DMS153 treated with DMSO at 0.1 percent for 48 hours (cell line): ENCODE measurements at regions not wholly inside any gene's neighbourhood (a gene's known extent, or its start where the extent isn't known, plus 50 kb on each side); places are given as distances from the start of the nearest gene placed in this dataset.

Experiments
- DNase-seq: peaks from one replicate; lab custom pipeline; 2025; ENCODE audit not compliant: unreplicated experiment; lab: John Stamatoyannopoulos, UW

DNA sequence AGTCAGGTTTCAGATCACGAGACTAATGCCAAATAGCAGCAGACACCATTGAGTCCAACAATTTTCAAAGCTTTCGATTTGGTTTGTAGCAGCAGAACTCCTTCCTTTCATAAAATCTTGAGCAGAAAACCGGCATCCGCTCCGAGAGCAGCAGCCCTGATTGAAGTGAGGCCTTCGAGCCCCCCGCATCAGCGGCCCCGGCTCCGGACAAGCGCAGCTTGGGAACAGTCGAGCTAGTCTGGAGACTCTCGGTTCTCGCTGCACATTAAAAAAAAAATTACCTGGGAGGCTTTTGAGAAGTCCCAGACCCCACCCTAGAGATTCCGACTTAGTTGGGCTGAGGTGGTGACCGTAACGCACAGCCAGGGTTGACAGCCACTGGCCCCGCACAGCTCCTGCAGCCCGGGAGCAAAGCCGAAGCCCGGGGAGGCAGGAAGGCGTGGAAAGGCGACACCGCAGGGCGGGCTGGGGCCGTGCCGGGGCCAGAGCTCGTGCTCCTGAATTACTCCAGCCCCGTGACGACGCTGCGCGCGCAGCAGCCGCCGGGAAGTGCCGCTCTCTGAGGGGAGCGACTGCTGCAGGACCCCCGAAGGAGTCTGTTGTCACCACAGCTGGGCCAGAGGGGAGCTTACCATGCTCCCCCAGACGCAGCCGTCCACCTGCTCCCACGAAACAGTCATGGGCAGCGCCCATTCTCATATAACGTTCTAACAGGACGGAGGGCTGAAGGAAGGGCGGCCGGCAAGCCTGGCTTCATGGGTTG is 57.8 kb downstream of the SPATA19 start:
- DNase-seq = no peak

- DNase-seq = no peak
Measured at GRCh38 chr11:133785795-133786340, 59.4 kb downstream of the SPATA19 start.

DNA sequence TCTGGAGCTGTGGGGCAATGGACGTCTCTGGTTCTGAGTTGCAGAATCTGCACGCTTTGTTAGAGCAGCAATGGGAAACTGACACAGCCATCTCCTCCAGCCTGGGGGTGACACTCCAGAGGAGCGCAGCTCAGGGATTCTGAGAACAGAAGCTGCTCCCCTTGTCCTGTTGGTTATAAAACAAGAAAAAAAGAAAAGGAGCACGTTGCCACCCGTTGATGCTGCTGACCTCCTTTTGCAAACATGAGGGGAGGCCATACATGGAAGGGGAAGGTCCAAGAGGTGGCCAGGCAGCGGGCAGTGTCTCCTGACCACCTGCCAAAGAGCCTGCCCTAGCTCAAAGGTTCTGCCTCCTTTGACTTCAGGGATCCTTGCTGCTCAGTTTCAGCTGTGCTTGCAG is 61.0 kb downstream of the SPATA19 start:
- DNase-seq = no peak

DNA sequence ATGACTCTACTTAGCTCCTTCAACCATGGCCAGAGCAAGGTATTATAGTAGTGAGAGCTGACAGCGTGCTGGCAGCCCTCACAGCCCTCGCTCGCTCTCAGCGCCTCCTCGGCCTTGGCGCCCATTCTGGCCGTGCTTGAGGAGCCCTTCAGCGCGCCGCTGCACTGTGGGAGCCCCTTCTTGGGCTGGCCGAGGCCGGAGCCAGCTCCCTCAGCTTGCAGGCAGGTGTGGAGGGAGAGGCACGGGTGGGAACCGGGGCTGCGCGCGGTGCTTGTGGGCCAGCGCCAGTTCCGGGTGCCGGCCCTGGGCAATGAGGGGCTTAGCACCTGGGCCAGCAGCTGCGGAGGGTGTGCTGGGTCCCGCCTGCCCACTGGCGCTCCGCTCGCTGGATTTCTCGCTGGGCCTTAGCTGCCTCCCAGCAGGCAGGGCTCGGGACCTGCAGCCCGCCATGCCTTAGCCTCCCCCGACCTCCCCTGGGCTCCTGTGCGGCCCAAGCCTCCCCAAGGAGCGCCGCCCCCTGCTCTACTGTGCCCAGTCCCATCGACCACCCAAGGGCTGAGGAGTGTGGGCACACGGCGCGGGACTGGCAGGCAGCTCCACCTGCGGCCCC is 63.1 kb downstream of the SPATA19 start:
- DNase-seq = no peak

DNA sequence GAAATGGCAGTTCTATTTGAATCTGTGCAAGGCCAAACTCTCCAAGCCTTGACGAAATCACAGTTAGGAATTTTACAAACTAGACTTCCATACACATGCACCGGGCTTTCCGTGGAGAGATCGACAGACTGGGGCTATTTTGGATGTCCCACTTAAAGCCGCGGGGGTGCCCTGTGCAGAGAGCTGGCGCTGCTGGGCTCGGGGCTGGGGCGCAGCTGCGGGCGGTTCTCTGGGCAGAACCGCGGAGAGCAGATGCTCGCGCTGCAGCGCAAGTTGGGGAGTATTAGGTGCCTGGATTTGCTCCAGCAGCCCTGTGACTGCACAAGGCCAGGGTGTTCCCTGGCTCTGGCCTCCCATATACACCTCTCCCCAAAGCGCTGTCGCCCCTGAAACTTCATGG is 67.2 kb downstream of the SPATA19 start:
- DNase-seq = no peak

DNA sequence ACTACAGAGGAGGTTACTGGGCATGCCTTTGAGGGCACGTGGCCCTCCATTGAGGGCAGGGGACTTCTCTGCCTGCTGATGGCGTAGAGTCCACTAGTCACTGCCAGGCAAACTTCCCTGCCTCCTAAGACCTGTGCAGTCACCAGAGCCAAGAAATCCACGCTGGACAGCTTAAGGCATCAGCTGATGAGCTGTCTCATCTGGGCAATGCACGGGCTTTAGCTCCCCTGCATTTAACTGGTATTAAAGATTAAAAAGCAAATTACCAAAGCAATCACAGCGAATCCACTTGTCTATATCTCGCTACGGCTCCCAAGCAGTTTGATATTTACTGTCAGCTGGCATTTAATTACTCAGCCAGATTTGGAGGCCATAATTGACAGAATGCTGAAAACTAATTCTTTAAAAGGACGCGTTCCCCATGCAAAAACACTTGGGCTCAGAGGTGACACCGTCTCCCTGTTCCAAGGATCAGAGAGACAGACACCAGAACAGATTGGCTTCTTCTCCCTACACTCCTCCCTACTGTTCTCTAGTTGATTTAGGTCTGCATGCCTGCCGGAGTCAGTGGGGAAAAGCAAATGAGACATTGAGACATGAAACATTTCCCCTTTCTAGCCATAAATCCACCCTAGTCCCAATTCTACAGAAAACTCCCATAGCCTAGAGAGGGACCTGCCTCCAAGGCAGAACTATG is 68.5 kb downstream of the SPATA19 start:
- DNase-seq = no peak

- no peak for DNase-seq
Measured at GRCh38 chr11:133762538-133762937, 82.8 kb downstream of the SPATA19 start.

DNA sequence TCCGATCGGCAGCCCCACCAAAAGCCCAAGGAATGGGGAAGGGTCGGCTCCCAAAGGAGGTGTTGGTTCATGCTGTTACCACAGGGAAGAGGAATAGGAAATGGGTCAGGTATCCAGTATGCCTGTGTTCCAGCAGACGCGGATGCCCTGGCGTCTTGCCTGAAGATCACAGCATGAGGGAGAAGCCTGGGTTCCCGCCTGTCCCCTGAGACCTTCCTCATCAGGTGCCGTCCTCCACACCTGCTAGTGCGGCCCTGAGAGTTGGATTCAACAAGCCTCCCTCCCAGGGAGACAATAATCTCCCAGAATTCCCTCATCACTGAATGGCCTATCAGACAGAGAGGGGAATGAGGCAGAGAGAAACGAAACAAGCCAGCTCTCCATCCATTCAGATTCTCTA is 92.2 kb downstream of the SPATA19 start:
- peak; percentile 7 for DNase-seq

DNA sequence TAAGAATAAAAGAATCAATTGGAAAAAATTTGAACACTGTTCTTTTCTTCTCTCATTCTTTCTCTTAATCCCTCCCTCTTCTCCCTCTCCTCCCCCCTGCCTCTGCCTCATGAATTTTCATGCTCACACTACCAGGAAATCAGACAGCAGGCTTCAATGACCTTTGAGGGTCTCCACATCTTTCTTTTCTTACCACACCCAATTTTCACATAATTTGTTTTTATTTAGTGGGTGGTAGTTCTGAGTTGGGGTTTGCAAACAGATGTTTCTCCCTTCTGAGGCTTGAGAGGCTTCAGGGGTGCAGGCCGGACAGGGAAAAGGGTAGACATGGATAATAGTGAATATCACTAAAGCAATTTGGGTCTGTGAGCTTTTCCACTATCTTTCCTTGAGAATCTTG is 95.5 kb downstream of the SPATA19 start:
- no peak for DNase-seq

GRCh38 chr11:133747409-133747808 is 97.9 kb downstream of the SPATA19 start:
- DNase-seq = no peak

DNA sequence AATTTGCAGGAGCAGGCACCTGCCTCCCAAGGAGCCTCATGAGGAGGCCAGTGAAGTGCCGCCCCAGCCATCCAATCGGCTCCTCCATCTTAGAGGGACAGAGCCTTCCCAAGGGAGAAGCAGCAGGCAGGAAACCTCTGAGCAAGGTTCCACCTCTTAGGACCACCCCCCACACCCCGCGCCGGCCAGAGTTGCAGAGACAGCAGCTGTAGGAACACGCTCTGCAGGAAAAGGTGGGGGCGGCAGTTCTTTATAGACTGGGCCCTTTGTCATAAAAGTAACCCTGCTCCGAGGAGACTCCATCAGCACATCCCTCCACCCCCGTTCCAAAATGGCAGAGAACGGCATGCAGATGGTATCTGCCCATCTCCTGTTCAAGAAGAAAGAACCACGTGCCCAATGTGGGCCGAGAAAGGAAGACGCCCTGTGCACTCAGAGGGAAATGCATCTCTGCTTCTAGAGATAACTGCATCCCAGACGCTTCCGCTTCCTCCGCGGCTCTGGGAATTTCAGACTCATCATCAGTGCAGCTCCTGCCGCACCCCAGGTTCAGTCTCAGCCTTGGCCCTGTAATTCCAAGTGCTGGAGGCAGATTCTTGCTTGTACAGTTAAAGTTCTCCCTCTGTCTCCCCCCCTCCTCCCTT is 98.5 kb downstream of the SPATA19 start:
- no peak for DNase-seq

- no peak for DNase-seq
Measured at GRCh38 chr11:133745791-133746190, 99.5 kb downstream of the SPATA19 start.

GRCh38 chr11:133742353-133742752 is 103.0 kb downstream of the SPATA19 start:
- DNase-seq = no peak

GRCh38 chr11:133740963-133741362 is 104.3 kb downstream of the SPATA19 start:
- no peak for DNase-seq

DNA sequence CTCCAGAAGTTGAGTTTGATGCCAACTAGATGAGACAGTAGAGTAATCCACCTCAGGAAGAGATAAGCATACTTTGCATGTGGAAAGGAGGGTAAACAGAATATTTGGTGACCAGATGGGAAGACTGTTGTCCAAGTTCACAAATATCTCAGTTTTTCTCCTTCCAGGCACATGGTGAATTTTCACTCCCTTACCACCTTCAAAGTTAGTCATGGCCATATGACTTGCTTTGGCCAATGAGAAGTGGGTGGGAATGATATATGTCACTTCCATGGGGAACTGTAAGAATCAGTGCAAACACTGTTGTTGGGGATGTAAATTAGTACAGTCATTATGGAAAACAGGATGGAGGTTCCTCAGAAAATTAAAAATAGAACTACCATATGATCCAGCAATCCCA is 105.8 kb downstream of the SPATA19 start:
- DNase-seq = no peak

DNA sequence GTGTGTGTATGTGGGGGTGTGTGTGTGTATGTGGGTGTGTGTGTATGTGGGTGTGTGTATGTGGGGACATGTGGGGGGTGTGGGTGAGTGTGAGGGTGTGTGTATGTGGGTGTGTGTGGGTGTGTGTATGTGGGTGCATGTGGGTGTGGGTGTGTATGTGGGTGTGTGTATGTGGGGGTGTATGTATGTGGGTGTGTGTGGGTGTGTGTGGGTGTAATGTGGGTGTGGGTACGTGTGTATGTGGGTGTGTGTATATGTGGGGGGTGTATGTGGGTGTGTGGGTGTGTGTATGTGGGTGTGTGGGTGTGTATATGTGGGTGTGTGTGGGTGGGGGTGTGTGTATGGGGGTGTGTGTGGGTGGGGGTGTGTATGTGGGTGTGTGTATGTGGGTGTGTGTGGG is 106.7 kb downstream of the SPATA19 start:
- DNase-seq = no peak

- no peak for DNase-seq
Measured at GRCh38 chr11:133733631-133734030, 111.7 kb downstream of the SPATA19 start.

GRCh38 chr11:133732109-133732674 is 113.1 kb downstream of the SPATA19 start:
- DNase-seq = no peak

DNA sequence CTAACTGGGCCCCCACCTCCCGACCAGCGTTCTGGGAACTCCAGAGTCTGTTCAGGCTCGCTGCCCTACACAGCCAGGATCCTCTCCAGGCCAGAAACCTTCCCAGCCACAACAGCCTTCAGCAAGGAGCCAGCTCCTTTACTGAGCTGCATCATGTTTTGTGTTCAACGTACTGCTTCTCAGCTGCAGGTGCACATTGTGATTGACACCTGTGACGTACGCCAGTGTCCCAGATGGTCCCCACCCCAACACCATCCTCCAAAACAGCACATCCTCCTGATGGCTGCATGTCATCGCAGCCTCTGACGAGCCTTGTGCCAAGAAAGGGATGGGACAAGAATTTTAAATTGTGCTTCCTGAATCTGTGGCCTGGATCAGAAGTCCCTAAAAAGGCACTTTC is 117.5 kb downstream of the SPATA19 start:
- no peak for DNase-seq

DNA sequence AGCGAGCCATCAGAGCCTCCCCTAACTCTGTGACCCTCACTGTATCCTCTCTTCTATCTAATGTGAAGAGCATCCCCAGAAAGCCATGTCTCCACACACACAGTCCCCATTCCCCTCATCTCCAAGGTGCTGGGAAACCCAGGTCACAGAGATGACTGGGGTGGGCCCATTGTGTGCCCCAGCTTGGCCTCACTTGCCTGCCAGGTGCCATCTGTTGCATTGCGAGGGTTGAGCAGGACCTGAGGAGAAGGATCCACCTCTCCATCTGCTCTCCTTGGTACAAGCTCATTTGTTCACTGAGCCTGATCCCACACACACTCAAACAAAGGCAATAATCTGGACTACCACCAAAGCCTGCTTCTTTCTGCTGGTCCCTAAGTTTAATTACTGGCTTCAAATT is 118.8 kb downstream of the SPATA19 start:
- no peak for DNase-seq

GRCh38 chr11:133724116-133724515 is 121.2 kb downstream of the SPATA19 start:
- no peak for DNase-seq
